ENCODE measurements at regions not wholly inside any gene's neighbourhood (a gene's known extent, or its start where the extent isn't known, plus 50 kb on each side); places are given as distances from the start of the nearest gene placed in this dataset.

DNA sequence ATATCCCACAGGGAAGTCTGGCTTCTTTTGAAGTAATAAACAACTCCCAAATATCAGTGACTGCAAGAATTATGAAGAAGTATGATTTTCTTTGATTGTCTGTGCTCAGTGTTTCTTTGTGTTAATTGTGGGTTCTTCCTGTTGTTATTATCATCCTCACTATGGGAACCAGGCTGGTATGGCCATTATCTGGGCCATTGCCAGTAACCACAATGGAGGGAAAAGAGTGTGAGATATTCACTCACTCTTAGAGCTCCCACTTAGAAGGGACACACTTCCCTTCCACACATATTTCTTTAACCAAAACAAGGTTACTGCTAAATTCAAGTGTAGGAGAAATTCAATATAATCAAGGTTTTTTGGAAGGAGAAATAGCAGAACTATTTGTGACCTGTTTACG is 503.7 kb downstream of the SLC6A15 start:
- TF ChIP-seq POLR2AphosphoS5 (IDR thresholded peaks at IDR 0.05; ENCODE audit: borderline replicate concordance, low read depth, low read length) (no peak), EZH2 (IDR thresholded peaks at IDR 0.05) (no peak)
